GM20000 (cell line): ENCODE measurements at regions not wholly inside any gene's neighbourhood (a gene's known extent, or its start where the extent isn't known, plus 50 kb on each side); places are given as distances from the start of the nearest gene placed in this dataset.

ENCODE experiments used
- DNase-seq: peaks from one replicate; pipeline ENCODE4 v3.0.0; 2012; ENCODE audit warnings: low spot score
- CTCF ChIP-seq: IDR thresholded peaks from 2 replicates; pipeline ENCODE4 v1.5.1; 2012; ENCODE audit warnings: mild to moderate bottlenecking, control low read depth; ENCODE audit errors: extremely low read depth, missing control alignments

DNA sequence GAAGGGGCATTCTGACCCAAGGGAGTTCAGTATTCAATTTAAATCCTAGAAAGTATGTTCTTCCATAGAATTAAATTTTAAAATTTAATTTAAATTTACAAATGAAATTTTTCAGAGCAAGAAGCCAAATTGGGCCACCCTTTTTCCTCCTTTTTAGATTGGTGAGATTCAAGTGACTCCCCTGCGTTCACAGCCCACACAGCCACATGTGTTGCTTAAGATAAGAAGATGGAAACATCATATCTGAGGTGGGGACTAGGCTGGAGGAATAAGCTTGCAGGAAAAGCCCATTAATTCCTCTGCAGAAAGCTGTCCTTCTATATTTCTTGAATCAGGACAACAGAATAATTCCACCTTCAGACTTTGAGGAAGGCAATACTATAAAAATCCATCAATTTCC is 392.7 kb upstream of the ZNF507 start:
- TF ChIP-seq CTCF: no peak
- DNase-seq: no peak

- TF ChIP-seq CTCF: no peak
- DNase-seq: no peak
Observed at GRCh38 chr19:31955061-31955460, 390.3 kb upstream of the ZNF507 start.

GRCh38 chr19:31955884-31956283 is 389.5 kb upstream of the ZNF507 start:
- TF ChIP-seq CTCF: no peak
- DNase-seq: no peak

DNA sequence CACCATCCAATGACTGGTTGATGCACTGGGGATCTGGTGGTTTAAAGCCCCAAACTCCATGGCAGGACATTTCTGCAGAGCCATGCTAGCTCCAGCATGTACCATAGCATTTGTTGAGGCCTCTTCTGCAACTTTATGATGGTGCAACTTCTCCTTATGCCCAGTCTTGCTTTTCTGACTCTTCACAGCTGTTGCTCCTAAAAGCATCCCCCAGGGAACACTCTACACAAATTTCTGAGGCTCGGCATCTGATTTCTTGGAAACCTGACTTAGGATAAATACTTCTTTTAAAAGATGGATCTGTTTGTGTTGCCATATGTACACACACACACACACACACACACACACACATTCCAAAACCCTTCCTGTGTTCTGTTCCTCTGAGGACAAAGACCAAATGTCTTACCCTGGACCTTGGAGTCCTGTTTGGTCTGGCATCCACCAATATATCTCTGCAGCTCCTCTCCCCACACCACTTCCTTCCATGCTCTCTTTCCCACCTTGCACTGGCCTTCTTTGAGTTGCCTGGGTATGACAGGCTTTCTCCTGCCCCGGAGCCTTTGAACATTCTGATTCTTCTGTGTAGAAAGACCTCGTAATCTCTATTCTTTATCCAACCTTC is 388.5 kb upstream of the ZNF507 start:
- no peak for DNase-seq
- no peak for TF ChIP-seq CTCF

- no peak for DNase-seq
- no peak for TF ChIP-seq CTCF
Observed at GRCh38 chr19:31957711-31958110, 387.7 kb upstream of the ZNF507 start.

DNA sequence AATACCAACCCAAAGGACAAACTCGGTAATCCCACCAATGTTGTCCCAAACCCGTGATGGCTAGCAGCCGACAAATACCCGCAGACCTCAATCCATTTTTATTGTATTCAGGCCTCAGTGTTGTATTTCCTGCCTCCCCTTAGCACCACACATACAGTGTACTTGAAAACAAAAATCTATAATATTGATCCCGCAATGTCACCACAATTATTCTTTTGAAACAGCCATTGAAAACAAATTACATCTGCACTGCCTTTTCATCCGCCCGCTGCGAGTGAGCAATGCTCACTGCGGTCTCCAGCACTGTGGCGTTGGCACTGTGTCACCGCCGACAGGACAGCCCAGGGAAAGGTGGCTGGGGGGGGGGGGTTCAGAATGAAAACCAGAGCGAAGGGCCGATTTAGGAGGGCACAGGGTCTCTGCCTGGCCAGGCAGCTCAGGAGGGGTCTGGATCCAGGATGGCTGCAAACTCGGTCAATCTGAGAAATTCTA is 385.8 kb upstream of the ZNF507 start:
- DNase-seq: no peak
- no peak for TF ChIP-seq CTCF

- TF ChIP-seq CTCF: no peak
- DNase-seq: no peak
Observed at GRCh38 chr19:31960474-31960873, 384.9 kb upstream of the ZNF507 start.
